ENCODE measurements at regions not wholly inside any gene's neighbourhood (a gene's known extent, or its start where the extent isn't known, plus 50 kb on each side); places are given as distances from the start of the nearest gene placed in this dataset.
"Not testable (repeated sequence)": the region's sequence is repeated elsewhere in the genome, so short reads cannot be mapped to it uniquely, and the experiment has no call there.

DNA sequence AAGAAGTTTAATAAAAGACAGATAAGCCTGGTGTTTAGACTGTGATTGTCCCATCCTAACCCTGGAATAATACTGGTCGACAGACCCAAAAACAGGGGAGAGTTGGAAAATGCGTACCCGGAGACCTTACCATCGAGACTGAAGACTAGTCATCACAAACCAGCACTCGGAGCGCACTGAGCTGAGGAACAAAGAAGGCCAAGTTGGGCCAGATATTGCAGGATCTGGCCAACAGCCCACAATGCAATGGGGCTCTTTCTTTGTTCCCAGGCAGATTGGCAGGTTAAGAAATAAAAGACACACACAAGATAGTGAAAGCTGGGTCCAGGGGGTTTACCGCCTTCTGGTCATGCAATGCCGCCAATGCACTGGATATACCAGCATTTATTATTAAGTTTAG, 188.7 kb upstream of the RAI14 start:
- no peak overlapping the region for H2AFZ ChIP-seq (ENCODE audit: low read length)
- H3K79me2 ChIP-seq (ENCODE audit: insufficient read depth, low read length), result no peaks in the 10 kb centered on the region
- H3K4me1 ChIP-seq (ENCODE audit: insufficient read depth, low read length), result no peaks in the 10 kb centered on the region
- DNase-seq (ENCODE audit: insufficient read length, low spot score, missing footprints), result no peak
- no peaks in the 10 kb centered on the region for H3K36me3 ChIP-seq (ENCODE audit: insufficient read depth, low read length)
- H3K9me3 ChIP-seq (ENCODE audit: low read depth, low read length), result no peaks in the 10 kb centered on the region
- H4K20me1 ChIP-seq (ENCODE audit: insufficient read depth, low read length), result no peaks in the 10 kb centered on the region
- no peaks in the 10 kb centered on the region for H3K27me3 ChIP-seq (ENCODE audit: insufficient read depth, low read length)
- no peak overlapping the region for H3K4me3 ChIP-seq (ENCODE audit: insufficient read depth, low read length)
- H3K27ac ChIP-seq (ENCODE audit: low read depth, low read length), result no peak overlapping the region
- TF ChIP-seq, protein P1, sequence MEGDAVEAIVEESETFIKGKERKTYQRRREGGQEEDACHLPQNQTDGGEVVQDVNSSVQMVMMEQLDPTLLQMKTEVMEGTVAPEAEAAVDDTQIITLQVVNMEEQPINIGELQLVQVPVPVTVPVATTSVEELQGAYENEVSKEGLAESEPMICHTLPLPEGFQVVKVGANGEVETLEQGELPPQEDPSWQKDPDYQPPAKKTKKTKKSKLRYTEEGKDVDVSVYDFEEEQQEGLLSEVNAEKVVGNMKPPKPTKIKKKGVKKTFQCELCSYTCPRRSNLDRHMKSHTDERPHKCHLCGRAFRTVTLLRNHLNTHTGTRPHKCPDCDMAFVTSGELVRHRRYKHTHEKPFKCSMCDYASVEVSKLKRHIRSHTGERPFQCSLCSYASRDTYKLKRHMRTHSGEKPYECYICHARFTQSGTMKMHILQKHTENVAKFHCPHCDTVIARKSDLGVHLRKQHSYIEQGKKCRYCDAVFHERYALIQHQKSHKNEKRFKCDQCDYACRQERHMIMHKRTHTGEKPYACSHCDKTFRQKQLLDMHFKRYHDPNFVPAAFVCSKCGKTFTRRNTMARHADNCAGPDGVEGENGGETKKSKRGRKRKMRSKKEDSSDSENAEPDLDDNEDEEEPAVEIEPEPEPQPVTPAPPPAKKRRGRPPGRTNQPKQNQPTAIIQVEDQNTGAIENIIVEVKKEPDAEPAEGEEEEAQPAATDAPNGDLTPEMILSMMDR (IDR thresholded peaks at IDR 0.05; ENCODE audit: extremely low read depth, low read depth, low read length), result no peak
- H3K4me2 ChIP-seq (ENCODE audit: insufficient read depth, low read length), result no peak overlapping the region

DNA sequence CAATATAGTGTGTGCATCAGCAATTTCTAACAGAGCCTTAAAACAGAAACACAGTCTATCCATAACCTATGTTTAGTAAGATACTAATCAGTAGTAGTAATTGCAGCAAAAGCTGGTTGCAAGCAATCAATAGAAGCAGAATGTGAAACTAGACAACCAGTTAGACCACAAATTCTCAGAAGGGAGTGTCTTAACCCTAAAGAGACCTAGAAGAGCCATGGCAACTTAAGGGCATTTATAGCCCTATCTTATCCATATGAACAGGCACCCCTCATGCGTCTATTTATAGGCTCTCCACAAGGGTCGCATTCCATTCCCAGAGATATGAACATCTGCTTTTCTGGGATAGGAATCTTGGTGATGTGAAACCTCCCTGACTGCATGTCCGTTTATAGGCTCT, 188.1 kb upstream of the RAI14 start:
- H3K79me2 ChIP-seq (ENCODE audit: insufficient read depth, low read length); H3K4me3 ChIP-seq (ENCODE audit: insufficient read depth, low read length); H3K9me3 ChIP-seq (ENCODE audit: low read depth, low read length); H3K36me3 ChIP-seq (ENCODE audit: insufficient read depth, low read length); H3K4me2 ChIP-seq (ENCODE audit: insufficient read depth, low read length); H3K27ac ChIP-seq (ENCODE audit: low read depth, low read length); H3K27me3 ChIP-seq (ENCODE audit: insufficient read depth, low read length); H2AFZ ChIP-seq (ENCODE audit: low read length); H4K20me1 ChIP-seq (ENCODE audit: insufficient read depth, low read length); H3K4me1 ChIP-seq (ENCODE audit: insufficient read depth, low read length); DNase-seq (ENCODE audit: insufficient read length, low spot score, missing footprints): not testable (repeated sequence)

DNA sequence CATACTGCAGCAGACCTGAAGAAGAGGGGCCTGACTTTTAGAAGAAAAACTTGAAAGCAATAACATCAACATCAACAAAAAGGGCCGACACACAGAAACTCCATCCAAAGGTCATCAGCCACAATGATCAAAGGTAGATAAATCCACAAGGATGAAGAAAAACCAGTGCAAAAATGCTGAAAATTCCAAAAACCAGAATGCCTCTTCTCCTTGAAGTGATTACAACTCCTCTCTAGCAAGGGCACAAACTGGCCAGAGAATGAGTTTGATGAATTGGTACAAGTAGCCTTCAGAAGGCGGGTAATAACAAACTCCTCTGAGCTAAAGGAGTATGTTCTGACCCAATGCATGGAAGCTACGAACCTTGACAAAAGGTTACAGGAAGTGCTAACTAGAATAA, 186.2 kb upstream of the RAI14 start:
- H3K27ac ChIP-seq (ENCODE audit: low read depth, low read length), result no peak overlapping the region
- H3K9me3 ChIP-seq (ENCODE audit: low read depth, low read length), result no peaks in the 10 kb centered on the region
- H3K79me2 ChIP-seq (ENCODE audit: insufficient read depth, low read length), result no peaks in the 10 kb centered on the region
- DNase-seq (ENCODE audit: insufficient read length, low spot score, missing footprints), result no peak
- H4K20me1 ChIP-seq (ENCODE audit: insufficient read depth, low read length), result no peaks in the 10 kb centered on the region
- no peak overlapping the region for H2AFZ ChIP-seq (ENCODE audit: low read length)
- H3K27me3 ChIP-seq (ENCODE audit: insufficient read depth, low read length), result no peaks in the 10 kb centered on the region
- H3K4me2 ChIP-seq (ENCODE audit: insufficient read depth, low read length), result no peak overlapping the region
- no peak overlapping the region for H3K4me3 ChIP-seq (ENCODE audit: insufficient read depth, low read length)
- H3K36me3 ChIP-seq (ENCODE audit: insufficient read depth, low read length), result no peaks in the 10 kb centered on the region
- H3K4me1 ChIP-seq (ENCODE audit: insufficient read depth, low read length), result peaks cover 6% of the 10 kb centered on the region
- TF ChIP-seq, protein P1 (IDR thresholded peaks at IDR 0.05; ENCODE audit: extremely low read depth, low read depth, low read length), result no peak

DNA sequence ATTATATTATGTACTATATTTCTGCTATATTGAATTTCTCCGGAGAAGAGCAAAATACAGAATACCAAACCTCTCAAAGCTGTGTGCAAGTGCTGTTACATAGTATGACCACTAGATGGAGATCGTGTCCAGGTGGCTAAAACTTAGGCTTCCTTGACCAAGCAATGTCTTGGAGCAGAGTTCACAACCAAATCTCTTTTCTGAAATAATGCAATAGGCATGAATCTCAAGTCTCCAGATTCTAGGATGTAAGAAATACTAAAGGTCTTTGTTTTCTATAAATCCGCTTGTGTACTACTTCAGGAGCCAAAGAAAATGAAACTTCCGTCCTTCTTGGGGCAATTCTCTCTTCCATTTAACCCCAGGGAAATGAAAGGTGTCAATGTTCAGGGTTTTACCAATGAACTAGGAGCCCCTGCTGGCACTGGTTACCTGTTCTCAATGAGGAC, 181.5 kb upstream of the RAI14 start:
- Histone ChIP-seq H3K4me1 (ENCODE audit: insufficient read depth, low read length) (peaks cover 7% of the 10 kb centered on the region), H3K4me2 (ENCODE audit: insufficient read depth, low read length) (peak overlapping the region; percentile 60), H3K9me3 (ENCODE audit: low read depth, low read length) (no peaks in the 10 kb centered on the region), H3K4me3 (ENCODE audit: insufficient read depth, low read length) (no peak overlapping the region), H3K79me2 (ENCODE audit: insufficient read depth, low read length) (no peaks in the 10 kb centered on the region), H2AFZ (ENCODE audit: low read length) (peak overlapping the region; percentile 51), H3K27me3 (ENCODE audit: insufficient read depth, low read length) (peaks cover 8% of the 10 kb centered on the region), H3K36me3 (ENCODE audit: insufficient read depth, low read length) (no peaks in the 10 kb centered on the region), H4K20me1 (ENCODE audit: insufficient read depth, low read length) (no peaks in the 10 kb centered on the region), H3K27ac (ENCODE audit: low read depth, low read length) (no peak overlapping the region)
- TF ChIP-seq, protein P1 (IDR thresholded peaks at IDR 0.05; ENCODE audit: extremely low read depth, low read depth, low read length), result peak; percentile 94
- DNase-seq (ENCODE audit: insufficient read length, low spot score, missing footprints), result peak; percentile 87

Measured in osteoblast (primary cell).